Muscle of back (tissue), 3 donors: ENCODE measurements at regions not wholly inside any gene's neighbourhood (a gene's known extent, or its start where the extent isn't known, plus 50 kb on each side); places are given as distances from the start of the nearest gene placed in this dataset.

Source experiments
- DNase-seq, 3 donors: peaks; one replicate each; pipeline versions ENCODE4 v3.0.0 to v3.0.0-alpha.2; 2013

- no peak for DNase-seq
Observed at GRCh38 chr10:69739634-69740033, 62.1 kb upstream of the COL13A1 start.

- no peak for DNase-seq
Observed at GRCh38 chr10:69740126-69740525, 61.6 kb upstream of the COL13A1 start.

- no peak for DNase-seq
Observed at GRCh38 chr10:69741252-69741651, 60.5 kb upstream of the COL13A1 start.

DNA sequence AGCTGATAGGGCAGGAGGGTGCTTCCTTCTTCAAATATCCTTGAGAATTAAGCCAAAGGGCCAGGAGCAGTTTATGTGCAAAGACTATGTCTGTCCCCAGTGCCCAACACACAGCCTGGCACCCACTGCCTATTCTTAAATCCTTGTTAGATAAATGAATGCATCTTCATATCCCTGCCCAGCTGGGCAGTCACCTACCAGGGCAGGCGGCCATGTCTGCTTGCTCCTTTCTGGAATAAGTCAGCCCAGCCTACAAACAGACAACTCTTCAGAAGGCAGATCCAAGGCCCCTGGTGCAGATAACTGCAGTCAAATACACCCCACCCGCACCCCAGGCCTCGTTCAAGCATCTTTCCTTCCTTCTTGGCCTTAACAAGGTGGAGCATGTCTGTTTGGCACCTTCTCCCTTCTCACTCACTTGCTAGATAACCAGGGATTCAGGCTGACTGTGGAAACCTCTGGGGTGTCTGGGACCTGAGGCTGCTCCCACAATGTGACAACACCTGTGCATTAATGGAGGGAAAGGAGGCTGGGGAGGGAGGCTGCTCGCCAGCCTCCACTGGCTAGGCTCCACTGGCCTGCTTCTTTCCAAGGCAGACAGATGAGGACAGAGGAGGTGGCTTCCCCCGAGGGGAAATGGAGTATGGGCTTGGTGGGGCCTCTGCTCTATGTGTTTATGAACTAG lies 59.9 kb upstream of the COL13A1 start:
- no peak for DNase-seq

DNA sequence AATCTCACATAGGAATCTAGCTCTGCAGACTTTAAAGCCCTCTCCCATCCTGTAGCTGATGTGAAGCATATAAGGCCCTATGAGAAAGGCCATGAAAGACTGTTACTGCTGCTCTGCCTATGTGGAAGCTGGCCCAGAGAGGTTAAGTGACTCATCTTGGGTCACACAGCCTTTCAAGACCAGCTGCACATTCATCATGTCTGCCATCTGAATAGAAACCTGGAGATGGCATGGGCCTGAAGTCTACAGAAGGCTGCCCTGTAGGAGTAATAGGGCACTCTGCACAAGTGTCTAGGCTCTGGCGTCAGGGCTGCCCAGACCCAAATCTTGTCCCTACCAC lies 59.4 kb upstream of the COL13A1 start:
- no peak for DNase-seq

DNA sequence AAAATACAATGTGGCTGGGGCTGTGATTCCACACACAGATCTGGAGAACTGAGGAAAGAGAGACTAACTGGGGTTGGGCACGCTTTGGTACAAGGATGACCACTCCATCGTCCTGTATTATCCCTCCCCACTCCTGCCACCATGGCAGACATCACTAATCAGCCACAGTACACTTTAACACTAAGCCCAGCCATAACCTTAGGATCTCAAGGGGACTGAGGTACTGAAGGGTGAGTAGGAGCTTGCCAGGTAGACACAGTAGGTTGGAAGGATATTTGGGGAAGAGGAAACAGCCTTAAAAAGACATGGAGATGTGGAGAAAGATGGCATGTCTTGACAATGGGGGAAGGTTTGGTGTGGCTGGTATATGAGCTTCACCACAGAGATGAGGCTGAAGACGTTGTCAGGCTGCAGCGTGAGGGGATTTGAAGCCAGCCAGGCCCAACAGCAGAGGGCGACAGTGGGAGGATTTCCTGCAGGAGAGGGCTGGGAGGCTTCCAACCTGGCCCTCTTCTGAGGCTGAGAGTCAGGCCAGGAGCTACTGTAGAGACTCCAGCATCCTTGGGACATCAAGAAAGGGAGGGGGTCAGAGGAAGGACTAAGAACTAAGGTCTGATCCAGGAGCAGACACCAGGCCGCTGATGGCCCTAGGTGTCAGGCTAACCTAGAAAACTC lies 58.6 kb upstream of the COL13A1 start:
- DNase-seq, result peak in 2 of 3 donors; percentile 33 to 48

DNA sequence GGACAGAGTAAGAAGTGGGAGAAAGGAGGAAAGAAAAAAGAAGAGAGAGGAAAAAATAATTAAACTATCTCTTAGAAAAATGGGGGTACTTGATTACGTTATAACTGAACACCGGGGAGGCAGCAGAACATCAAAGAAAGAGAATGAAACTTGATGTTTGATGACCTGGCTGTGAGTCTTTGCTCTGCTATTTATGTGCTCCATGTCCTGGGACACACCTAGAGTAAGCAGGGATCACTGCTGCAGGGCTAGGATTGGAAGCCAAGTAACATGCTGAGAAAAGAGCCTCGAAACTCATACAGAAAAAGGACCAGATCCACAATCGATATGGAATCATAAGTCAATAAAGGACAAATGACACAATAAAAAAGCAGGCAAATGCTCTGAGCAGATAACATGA lies 56.7 kb upstream of the COL13A1 start:
- no peak for DNase-seq

- no peak for DNase-seq
Observed at GRCh38 chr10:69745698-69746097, 56.0 kb upstream of the COL13A1 start.

GRCh38 chr10:69747179-69747578 lies 54.5 kb upstream of the COL13A1 start:
- DNase-seq, result no peak

GRCh38 chr10:69748621-69749020 lies 53.1 kb upstream of the COL13A1 start:
- DNase-seq, result no peak

DNA sequence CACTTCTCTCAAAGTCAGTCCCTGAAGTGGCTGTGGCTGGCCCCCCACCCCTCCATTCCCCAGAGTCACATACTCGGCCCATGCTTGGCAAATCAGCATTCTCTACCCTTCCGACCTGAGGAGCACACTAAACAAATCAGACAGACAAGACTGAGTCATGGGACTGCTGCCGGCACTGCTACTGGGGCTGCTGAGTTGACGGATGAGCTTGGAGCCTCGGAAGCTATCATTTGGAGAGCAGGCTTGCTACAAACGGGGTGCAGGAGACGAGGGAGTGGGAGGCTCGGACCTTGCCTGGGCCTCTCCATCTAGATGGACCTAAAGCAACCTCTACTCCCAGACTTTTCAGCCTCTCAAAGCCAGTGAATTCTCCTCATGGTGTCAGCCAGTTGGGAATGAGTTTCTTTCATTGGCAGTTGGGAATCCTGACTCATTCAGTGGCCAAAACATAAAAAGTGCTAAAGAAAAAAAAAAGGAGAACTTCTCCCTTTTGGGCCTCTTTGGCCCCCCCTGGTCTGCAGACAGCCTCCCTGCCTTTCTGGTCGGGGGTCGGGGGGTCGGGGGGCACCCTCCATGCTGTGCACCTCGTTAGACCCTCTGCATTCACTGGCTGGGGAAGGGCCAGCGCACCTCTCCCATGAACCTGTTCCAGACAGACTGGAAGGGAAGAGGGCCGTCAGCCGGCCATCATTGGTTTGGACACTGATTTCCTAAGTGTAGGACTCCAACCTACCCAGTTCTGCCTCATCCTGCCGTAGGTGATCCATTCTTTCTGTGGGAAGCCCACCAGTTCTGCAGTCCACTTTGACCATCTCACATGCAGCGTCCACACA lies 52.3 kb upstream of the COL13A1 start:
- DNase-seq, result no peak

DNA sequence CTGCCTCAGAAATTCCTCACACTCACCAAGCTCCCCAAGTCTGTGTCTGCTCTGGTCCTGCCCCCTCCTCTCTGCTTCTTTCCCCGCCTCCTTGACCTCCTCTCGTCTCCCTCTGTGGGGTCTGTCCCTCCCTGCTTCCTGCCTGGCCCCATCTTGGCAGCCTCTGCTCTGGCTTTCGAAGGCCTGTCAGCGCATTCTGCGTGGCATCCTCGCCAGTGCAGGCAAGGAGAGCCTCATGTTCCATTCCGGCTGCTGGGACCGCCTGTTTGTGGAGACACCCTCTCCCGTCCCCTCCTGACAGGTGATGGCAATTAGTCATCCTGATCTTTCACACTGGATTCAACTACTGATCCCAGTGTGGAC lies 51.7 kb upstream of the COL13A1 start:
- DNase-seq, result no peak

GRCh38 chr10:69750725-69751124 lies 51.0 kb upstream of the COL13A1 start:
- DNase-seq, result no peak

DNA sequence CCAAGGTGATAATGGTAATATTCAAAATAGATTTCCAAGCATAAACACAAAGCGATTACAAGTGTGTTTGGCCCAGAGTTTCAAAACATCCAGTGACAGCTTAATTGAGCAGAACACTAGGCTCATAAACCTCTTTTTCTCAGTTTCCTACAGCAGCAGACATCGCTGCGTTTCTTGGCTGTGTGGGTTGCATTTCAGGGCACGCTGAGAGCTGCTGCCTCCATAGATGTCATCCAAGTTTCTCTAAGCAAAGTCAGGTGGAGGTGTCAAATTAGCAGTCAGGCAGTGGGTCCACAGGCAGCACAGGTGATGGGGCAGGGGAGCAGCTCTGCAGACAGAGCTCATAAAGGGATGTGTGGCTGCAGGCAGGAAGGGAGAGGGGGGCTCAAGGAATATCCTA lies 50.5 kb upstream of the COL13A1 start:
- no peak for DNase-seq
